IPS DF 6.9 (cell line): ENCODE measurements at regions not wholly inside any gene's neighbourhood (a gene's known extent, or its start where the extent isn't known, plus 50 kb on each side); places are given as distances from the start of the nearest gene placed in this dataset.

Experiments used
- DNase-seq: peaks from one replicate; pipeline ENCODE4 v3.0.0-alpha.2; 2013; ENCODE audit warnings: low read depth, low spot score
- H3K27ac ChIP-seq: one replicate; pipeline ENCODE4 v1.5.1; 2013; ENCODE audit warnings: low read length, control low read depth
- H3K27me3 ChIP-seq: 2 replicates; pipeline ENCODE4 v1.6.1; 2013; ENCODE audit warnings: mild to moderate bottlenecking, low read length; ENCODE audit not compliant: control insufficient read depth, insufficient read depth
- H3K36me3 ChIP-seq: 2 replicates; pipeline ENCODE4 v1.6.1; 2013; ENCODE audit warnings: low read length; ENCODE audit not compliant: control insufficient read depth, insufficient read depth
- H3K4me1 ChIP-seq: 2 replicates; pipeline ENCODE4 v1.6.1; 2013; ENCODE audit warnings: low read length; ENCODE audit not compliant: control insufficient read depth, insufficient read depth
- H3K4me3 ChIP-seq: 2 replicates; pipeline ENCODE4 v1.5.1; 2013; ENCODE audit warnings: mild to moderate bottlenecking, low read length
- H3K9me3 ChIP-seq: 2 replicates; pipeline ENCODE4 v1.6.1; 2013; ENCODE audit warnings: low read length, inconsistent platforms; ENCODE audit not compliant: control insufficient read depth, insufficient read depth
- WGBS: extraction: QIAGEN DNeasy Blood & Tissue Kit; methylation state at CpG from one replicate; pipeline ENCODE4 v1.1.7; 2013; ENCODE audit warnings: mixed read lengths, missing lambda C conversion rate; ENCODE audit not compliant: insufficient read length, insufficient coverage; 5-methylcytosine and 5-hydroxymethylcytosine counted together

DNA sequence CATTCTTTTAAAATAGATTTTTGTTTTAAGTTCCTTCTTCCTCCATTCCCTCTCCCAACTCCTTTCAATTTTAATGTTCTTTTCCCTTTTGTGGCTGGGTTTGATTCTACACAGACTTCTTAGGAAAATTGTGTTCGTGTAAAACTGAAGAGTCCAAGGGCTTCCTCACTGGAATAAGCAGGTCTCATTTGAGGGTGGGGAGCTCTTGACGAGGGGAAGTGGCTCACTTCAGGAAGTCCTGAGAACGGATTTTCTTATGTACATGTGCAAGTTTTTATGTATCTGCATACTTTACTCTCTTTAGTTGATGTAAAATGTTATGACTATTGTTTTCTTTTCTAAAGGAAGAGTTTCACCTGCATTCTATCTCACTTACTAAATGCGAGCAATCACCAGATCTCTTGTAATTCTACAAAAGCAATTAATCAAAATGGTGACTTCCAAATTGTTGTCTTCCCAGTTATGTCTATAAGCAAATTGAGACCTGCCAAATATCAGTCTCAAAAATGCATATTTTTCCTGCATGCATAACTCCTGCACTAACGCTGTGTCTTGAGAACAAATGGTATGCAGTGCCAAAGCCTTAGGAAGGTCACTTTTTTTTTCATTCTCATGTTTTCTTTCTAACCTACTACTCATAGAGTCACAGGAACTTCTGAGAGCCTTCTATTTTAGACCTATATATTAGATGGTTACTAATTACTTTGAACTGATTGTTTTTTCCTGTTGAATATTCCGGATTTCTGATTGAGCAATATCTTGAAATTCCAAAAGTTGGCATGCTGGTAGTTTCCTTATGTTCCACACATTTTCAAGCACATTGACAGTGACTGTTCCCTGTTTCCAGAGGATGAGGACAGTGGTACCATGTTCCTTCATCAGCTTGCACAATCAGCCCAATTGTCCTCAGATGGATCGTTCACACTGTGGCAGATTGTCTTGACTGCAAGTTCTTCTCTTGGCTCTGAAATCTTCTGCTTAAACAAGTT lies 251.9 kb upstream of the PRDM1 start:
- Histone ChIP-seq H3K4me1 (no peaks in the 10 kb centered on the region), H3K4me3 (no peak overlapping the region), H3K9me3 (no peaks in the 10 kb centered on the region), H3K27me3 (no peaks in the 10 kb centered on the region), H3K27ac (no peak overlapping the region), H3K36me3 (no peaks in the 10 kb centered on the region)
- DNase-seq: no peak
- no CpG with 5 or more reads among the region's 7 CpGs for WGBS

GRCh38 chr6:105832313-105832761 lies 253.8 kb upstream of the PRDM1 start:
- DNase-seq: no peak
- no peak overlapping the region for H3K27ac ChIP-seq
- WGBS: no CpG with 5 or more reads among the region's 5 CpGs
- H3K27me3 ChIP-seq: no peaks in the 10 kb centered on the region
- H3K4me1 ChIP-seq: no peaks in the 10 kb centered on the region
- no peaks in the 10 kb centered on the region for H3K36me3 ChIP-seq
- H3K4me3 ChIP-seq: no peak overlapping the region
- H3K9me3 ChIP-seq: no peaks in the 10 kb centered on the region

GRCh38 chr6:105831311-105832097 lies 254.6 kb upstream of the PRDM1 start:
- H3K4me3 ChIP-seq: no peak overlapping the region
- no peaks in the 10 kb centered on the region for H3K36me3 ChIP-seq
- DNase-seq: no peak
- no peaks in the 10 kb centered on the region for H3K27me3 ChIP-seq
- H3K27ac ChIP-seq: no peak overlapping the region
- H3K4me1 ChIP-seq: no peaks in the 10 kb centered on the region
- H3K9me3 ChIP-seq: no peaks in the 10 kb centered on the region
- no CpG with 5 or more reads among the region's 5 CpGs for WGBS

GRCh38 chr6:105825210-105825609 lies 260.9 kb upstream of the PRDM1 start:
- no peak overlapping the region for H3K4me3 ChIP-seq
- no peak for DNase-seq
- no peaks in the 10 kb centered on the region for H3K36me3 ChIP-seq
- no peak overlapping the region for H3K27ac ChIP-seq
- no peaks in the 10 kb centered on the region for H3K4me1 ChIP-seq
- WGBS: no CpG with 5 or more reads among the region's 1 CpG
- no peaks in the 10 kb centered on the region for H3K9me3 ChIP-seq
- H3K27me3 ChIP-seq: no peaks in the 10 kb centered on the region

- H3K36me3 ChIP-seq: no peaks in the 10 kb centered on the region
- H3K4me1 ChIP-seq: no peaks in the 10 kb centered on the region
- WGBS: no CpG with 5 or more reads among the region's 1 CpG
- no peak for DNase-seq
- no peaks in the 10 kb centered on the region for H3K9me3 ChIP-seq
- no peak overlapping the region for H3K27ac ChIP-seq
- no peak overlapping the region for H3K4me3 ChIP-seq
- H3K27me3 ChIP-seq: no peaks in the 10 kb centered on the region
Measured at GRCh38 chr6:105824732-105825131, 261.4 kb upstream of the PRDM1 start.

DNA sequence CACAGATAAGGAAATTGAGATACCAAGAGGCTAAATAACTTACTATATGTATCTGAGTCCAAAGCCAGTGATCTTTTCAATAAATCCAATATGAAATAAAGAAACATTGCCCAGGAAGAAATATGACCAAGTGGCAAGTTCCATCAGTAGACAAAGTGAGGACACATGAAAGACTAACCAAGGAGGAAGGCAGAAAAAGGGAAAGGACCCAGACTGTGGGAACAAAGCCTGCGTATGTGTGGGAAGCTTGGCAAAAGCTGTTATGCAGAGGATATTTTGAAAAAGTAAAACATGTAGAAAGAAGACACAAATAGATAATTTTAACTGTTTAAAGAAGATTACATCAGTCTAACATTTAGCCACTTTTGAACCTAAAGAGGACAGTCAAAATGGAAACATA lies 264.4 kb upstream of the PRDM1 start:
- no peak for DNase-seq
- Histone ChIP-seq H3K36me3 (no peaks in the 10 kb centered on the region), H3K9me3 (no peaks in the 10 kb centered on the region), H3K4me1 (no peaks in the 10 kb centered on the region), H3K4me3 (no peak overlapping the region), H3K27me3 (no peaks in the 10 kb centered on the region), H3K27ac (no peak overlapping the region)
- WGBS: no CpG with 5 or more reads among the region's 1 CpG

DNA sequence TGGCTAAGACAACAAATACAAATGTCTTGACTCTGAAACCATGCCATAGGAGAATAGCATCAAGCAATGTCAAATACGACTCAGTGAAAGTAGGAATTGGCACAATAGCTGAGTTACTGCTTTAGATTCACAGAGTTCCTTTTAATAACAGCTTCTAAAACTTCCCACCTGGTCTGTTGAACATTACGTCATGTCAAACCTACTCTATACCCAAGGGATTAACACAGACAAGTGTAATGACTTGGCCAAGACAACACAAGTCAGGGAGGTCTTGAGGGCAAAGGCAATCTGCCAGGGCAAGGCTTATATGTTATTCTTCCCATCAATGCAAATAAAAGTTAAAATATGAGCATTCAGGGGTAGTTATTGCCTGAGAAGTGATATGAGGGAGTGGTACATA lies 265.1 kb upstream of the PRDM1 start:
- WGBS: no CpG with 5 or more reads among the region's 2 CpGs

GRCh38 chr6:105819745-105820144 lies 266.4 kb upstream of the PRDM1 start:
- DNase-seq: no peak
- WGBS: no CpG with 5 or more reads among the region's 2 CpGs
- H3K27ac ChIP-seq: no peak overlapping the region
- H3K9me3 ChIP-seq: no peaks in the 10 kb centered on the region
- no peaks in the 10 kb centered on the region for H3K4me1 ChIP-seq
- H3K36me3 ChIP-seq: no peaks in the 10 kb centered on the region
- H3K27me3 ChIP-seq: no peaks in the 10 kb centered on the region
- H3K4me3 ChIP-seq: no peak overlapping the region

More for the DNA sequence above, 265.1 kb upstream of the PRDM1 start:
- Histone ChIP-seq H3K4me1 (no peaks in the 10 kb centered on the region), H3K36me3 (no peaks in the 10 kb centered on the region), H3K27ac (no peak overlapping the region), H3K9me3 (no peaks in the 10 kb centered on the region), H3K27me3 (no peaks in the 10 kb centered on the region), H3K4me3 (no peak overlapping the region)
- no peak for DNase-seq

DNA sequence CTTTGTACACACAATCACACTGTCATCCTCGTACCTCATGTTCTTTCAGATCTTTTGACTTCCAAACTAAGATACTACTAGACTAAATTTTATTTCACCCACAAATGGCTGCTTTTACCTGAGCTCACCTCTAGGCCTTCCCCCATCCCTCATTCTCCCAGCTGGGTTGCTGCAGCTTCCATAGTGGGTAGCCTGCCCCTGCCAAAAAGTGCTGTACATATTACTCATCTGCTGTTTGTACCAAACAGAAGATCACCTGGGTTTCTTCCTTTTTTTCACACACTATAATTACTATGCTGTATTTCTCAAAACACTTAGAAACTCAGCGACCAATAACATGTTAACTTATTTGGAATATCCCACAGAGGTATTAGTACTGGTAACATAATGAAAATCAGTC lies 267.6 kb upstream of the PRDM1 start:
- Histone ChIP-seq H3K4me1 (no peaks in the 10 kb centered on the region), H3K4me3 (no peak overlapping the region), H3K27ac (no peak overlapping the region), H3K27me3 (no peaks in the 10 kb centered on the region), H3K36me3 (no peaks in the 10 kb centered on the region), H3K9me3 (no peaks in the 10 kb centered on the region)
- no CpG with 5 or more reads among the region's 2 CpGs for WGBS
- no peak for DNase-seq

DNA sequence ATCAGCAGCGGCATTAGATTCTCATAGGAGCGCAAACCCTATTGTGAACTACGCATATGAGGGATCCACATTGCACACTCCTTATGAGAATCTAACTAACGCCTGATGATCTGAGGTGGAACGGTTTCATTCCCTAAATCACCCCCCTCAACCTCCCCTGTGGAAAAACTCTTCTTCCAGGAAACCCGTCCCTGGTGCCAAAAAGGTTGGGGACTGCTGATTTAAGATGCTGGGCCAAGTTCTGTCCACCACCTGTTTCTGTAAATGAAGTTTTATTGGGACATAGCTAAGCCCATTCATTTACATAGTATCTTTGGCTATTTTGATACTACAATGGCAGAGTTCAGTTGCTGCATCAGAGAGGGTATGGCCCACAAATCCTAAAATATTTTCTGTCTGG lies 268.2 kb upstream of the PRDM1 start:
- no peak overlapping the region for H3K27ac ChIP-seq

More for the DNA sequence above, 268.2 kb upstream of the PRDM1 start:
- Histone ChIP-seq H3K4me1 (no peaks in the 10 kb centered on the region), H3K9me3 (no peaks in the 10 kb centered on the region), H3K27me3 (no peaks in the 10 kb centered on the region), H3K4me3 (no peak overlapping the region), H3K36me3 (no peaks in the 10 kb centered on the region)
- DNase-seq: no peak
- WGBS: no CpG with 5 or more reads among the region's 6 CpGs
